ENCODE measurements at regions not wholly inside any gene's neighbourhood (a gene's known extent, or its start where the extent isn't known, plus 50 kb on each side); places are given as distances from the start of the nearest gene placed in this dataset.

- DNase-seq, result peak; percentile 67
Measured at GRCh38 chr14:101707068-101707842, 54.3 kb upstream of the PPP2R5C start.

- DNase-seq, result no peak
Measured at GRCh38 chr14:101707863-101708620, 53.5 kb upstream of the PPP2R5C start.

GRCh38 chr14:101708853-101709532 is 52.5 kb upstream of the PPP2R5C start:
- DNase-seq, result no peak

GRCh38 chr14:101709533-101709881 is 52.0 kb upstream of the PPP2R5C start:
- no peak for DNase-seq

GRCh38 chr14:101709962-101710931 is 51.3 kb upstream of the PPP2R5C start:
- DNase-seq, result no peak

GRCh38 chr14:101711041-101711856 is 50.3 kb upstream of the PPP2R5C start:
- no peak for DNase-seq
